ENCODE measurements at regions not wholly inside any gene's neighbourhood (a gene's known extent, or its start where the extent isn't known, plus 50 kb on each side); places are given as distances from the start of the nearest gene placed in this dataset.

DNA sequence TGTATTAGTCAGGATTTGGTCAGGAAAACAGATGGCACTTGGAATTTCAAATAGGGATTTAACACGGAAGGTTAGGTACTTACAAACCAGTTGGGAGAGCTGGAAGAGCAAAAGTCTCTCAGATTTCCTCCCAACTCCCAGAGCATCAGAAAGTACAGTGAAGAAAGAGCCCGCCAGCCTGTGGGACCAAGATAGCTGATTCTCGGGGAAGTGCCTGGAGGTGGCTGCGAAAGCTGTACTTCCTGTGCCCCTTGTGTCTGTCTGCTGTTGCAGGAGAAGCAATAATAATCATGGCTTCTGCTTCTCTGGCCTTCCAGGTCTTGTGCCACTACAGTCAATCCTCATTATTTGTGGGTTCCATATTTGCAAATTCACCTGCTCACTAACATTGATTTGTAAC, 221.0 kb upstream of the BCOR start:
- DNase-seq (ENCODE audit: low spot score) (no peak), FAIRE-seq (no peak), ATAC-seq (no peak)
- Histone ChIP-seq H3K27me3 (ENCODE audit: control insufficient read depth in 1 of 2, insufficient read depth in 2 of 2, low read length in 2 of 2) (no peaks in the 10 kb centered on the region), H3K27ac (ENCODE audit: extremely low read length, insufficient read depth, low read length) (no peak overlapping the region), H3K9me3 (ENCODE audit: low read length) (no peaks in the 10 kb centered on the region), H2AFZ (ENCODE audit: low read length) (no peak overlapping the region), H3K9ac (ENCODE audit: insufficient read depth, low read depth, low read length) (no peak overlapping the region), H3K36me3 (replicated peaks in 1 of 2; ENCODE audit: control insufficient read depth in 1 of 2, insufficient read depth in 2 of 2, low read length in 2 of 2) (no peaks in the 10 kb centered on the region), H3K4me2 (ENCODE audit: low read depth, low read length) (no peak overlapping the region), H4K20me1 (ENCODE audit: insufficient read depth, low read length) (no peaks in the 10 kb centered on the region), H3K4me3 (replicated peaks in 1 of 3; ENCODE audit: insufficient read depth in 1 of 3, low read depth in 2 of 3, low read length in 3 of 3) (no peak overlapping the region), H3K79me2 (ENCODE audit: insufficient read depth, low read length) (no peaks in the 10 kb centered on the region), H3K4me1 (ENCODE audit: insufficient read depth, low read length) (no peaks in the 10 kb centered on the region)
- BruUV-seq (replicated peaks) = no TSS peak
- CTCF ChIA-PET (ENCODE audit: low intra/inter-chr PET ratio, low total read pairs) = no interaction called here
- intact Hi-C loops (cut with micrococcal nuclease; ENCODE audit: unreplicated experiment) = no loop called here
- WGBS (ENCODE audit: low lambda C conversion rate) = 48% methylated on average over 4 of the region's 4 CpGs
- no peak for TF ChIP-seq KLF15 (CRISPR knock-in tag; IDR thresholded peaks at IDR 0.05; ENCODE audit: borderline replicate concordance)
- no peak for TF ChIP-seq KDM1A (CRISPR knock-in tag; IDR thresholded peaks at IDR 0.05)
- TF ChIP-seq, protein P1, sequence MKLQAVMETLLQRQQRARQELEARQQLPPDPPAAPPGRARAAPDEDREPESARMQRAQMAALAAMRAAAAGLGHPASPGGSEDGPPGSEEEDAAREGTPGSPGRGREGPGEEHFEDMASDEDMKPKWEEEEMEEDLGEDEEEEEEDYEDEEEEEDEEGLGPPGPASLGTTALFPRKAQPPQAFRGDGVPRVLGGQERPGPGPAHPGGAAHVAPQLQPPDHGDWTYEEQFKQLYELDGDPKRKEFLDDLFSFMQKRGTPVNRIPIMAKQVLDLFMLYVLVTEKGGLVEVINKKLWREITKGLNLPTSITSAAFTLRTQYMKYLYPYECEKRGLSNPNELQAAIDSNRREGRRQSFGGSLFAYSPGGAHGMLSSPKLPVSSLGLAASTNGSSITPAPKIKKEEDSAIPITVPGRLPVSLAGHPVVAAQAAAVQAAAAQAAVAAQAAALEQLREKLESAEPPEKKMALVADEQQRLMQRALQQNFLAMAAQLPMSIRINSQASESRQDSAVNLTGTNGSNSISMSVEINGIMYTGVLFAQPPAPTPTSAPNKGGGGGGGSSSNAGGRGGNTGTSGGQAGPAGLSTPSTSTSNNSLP (IDR thresholded peaks at IDR 0.05; ENCODE audit: low read depth, low read length) = no peak
- no peak for TF ChIP-seq ZNF720 (CRISPR knock-in tag; IDR thresholded peaks at IDR 0.05)
- no peak for TF ChIP-seq PHF5A (CRISPR knock-in tag; IDR thresholded peaks at IDR 0.05; ENCODE audit: low read depth, unreplicated experiment)
- no peak for TF ChIP-seq CEBPB (IDR thresholded peaks at IDR 0.05; ENCODE audit: borderline replicate concordance, low read depth, low read length)
- no peak for TF ChIP-seq TBL1XR1 (IDR thresholded peaks at IDR 0.05; ENCODE audit: borderline replicate concordance, low read length, partially characterized antibody)
- TF ChIP-seq, protein P2, sequence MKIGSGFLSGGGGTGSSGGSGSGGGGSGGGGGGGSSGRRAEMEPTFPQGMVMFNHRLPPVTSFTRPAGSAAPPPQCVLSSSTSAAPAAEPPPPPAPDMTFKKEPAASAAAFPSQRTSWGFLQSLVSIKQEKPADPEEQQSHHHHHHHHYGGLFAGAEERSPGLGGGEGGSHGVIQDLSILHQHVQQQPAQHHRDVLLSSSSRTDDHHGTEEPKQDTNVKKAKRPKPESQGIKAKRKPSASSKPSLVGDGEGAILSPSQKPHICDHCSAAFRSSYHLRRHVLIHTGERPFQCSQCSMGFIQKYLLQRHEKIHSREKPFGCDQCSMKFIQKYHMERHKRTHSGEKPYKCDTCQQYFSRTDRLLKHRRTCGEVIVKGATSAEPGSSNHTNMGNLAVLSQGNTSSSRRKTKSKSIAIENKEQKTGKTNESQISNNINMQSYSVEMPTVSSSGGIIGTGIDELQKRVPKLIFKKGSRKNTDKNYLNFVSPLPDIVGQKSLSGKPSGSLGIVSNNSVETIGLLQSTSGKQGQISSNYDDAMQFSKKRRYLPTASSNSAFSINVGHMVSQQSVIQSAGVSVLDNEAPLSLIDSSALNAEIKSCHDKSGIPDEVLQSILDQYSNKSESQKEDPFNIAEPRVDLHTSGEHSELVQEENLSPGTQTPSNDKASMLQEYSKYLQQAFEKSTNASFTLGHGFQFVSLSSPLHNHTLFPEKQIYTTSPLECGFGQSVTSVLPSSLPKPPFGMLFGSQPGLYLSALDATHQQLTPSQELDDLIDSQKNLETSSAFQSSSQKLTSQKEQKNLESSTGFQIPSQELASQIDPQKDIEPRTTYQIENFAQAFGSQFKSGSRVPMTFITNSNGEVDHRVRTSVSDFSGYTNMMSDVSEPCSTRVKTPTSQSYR (CRISPR knock-in tag; IDR thresholded peaks at IDR 0.05; ENCODE audit: borderline replicate concordance) = no peak
- no peak for TF ChIP-seq ZNF496 (CRISPR knock-in tag; IDR thresholded peaks at IDR 0.05; ENCODE audit: insufficient replicate concordance)
- TF ChIP-seq POLR2A (IDR thresholded peaks at IDR 0.05; ENCODE audit: insufficient read depth in 1 of 2, low read depth in 2 of 2, low read length in 2 of 2) = no peak
- TF ChIP-seq HNRNPK (IDR thresholded peaks at IDR 0.05; ENCODE audit: low read depth, low read length, poor library complexity, severe bottlenecking) = no peak
- no peak for TF ChIP-seq ZNF329 (CRISPR knock-in tag; IDR thresholded peaks at IDR 0.05; ENCODE audit: low read depth)
- TF ChIP-seq, protein P3, sequence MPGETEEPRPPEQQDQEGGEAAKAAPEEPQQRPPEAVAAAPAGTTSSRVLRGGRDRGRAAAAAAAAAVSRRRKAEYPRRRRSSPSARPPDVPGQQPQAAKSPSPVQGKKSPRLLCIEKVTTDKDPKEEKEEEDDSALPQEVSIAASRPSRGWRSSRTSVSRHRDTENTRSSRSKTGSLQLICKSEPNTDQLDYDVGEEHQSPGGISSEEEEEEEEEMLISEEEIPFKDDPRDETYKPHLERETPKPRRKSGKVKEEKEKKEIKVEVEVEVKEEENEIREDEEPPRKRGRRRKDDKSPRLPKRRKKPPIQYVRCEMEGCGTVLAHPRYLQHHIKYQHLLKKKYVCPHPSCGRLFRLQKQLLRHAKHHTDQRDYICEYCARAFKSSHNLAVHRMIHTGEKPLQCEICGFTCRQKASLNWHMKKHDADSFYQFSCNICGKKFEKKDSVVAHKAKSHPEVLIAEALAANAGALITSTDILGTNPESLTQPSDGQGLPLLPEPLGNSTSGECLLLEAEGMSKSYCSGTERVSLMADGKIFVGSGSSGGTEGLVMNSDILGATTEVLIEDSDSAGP (CRISPR knock-in tag; IDR thresholded peaks at IDR 0.05; ENCODE audit: borderline replicate concordance) = no peak
- in situ Hi-C loops (cut with HindIII; ENCODE audit: extremely low pct_ligation_motif_present, low pct_unique_long_range_greater_than_20kb) = loop anchor here (10.0 kb wide), 1 partner anchor 156 kb away; no protein-coding TSS in a partner anchor
- POLR2A ChIA-PET = no interaction called here

Data from HepG2 (cell line).